BE2C (cell line): ENCODE measurements at regions not wholly inside any gene's neighbourhood (a gene's known extent, or its start where the extent isn't known, plus 50 kb on each side); places are given as distances from the start of the nearest gene placed in this dataset.

Experiments
- DNase-seq: peaks from one replicate; pipeline ENCODE4 v3.0.0-alpha.2; 2020
- H3K27me3 ChIP-seq: fragments of 250-450 bp; sonication (Bioruptor Pico); 2 replicates; pipeline ENCODE4 v1.5.1; 2020; ENCODE audit warnings: mild to moderate bottlenecking
- H3K36me3 ChIP-seq: fragments of 250-450 bp; sonication (Bioruptor Pico); 2 replicates; pipeline ENCODE4 v1.5.1; 2020; ENCODE audit warnings: mild to moderate bottlenecking
- H3K4me1 ChIP-seq: fragments of 250-450 bp; sonication (Bioruptor Pico); 2 replicates; pipeline ENCODE4 v1.5.1; 2020
- H3K4me3 ChIP-seq: 2 replicates; pipeline ENCODE4 v1.5.1; 2011; ENCODE audit warnings: low read depth, low read length
- H3K9me3 ChIP-seq: fragments of 250-450 bp; sonication (Bioruptor Pico); 2 replicates; pipeline ENCODE4 v1.5.1; 2020
- CTCF ChIP-seq: IDR thresholded peaks from 2 replicates; pipeline ENCODE4 v1.5.1; 2012; ENCODE audit warnings: mild to moderate bottlenecking, low read depth, low read length

- TF ChIP-seq CTCF = no peak
- Histone ChIP-seq H3K9me3 (no peaks in the 10 kb centered on the region), H3K27me3 (no peaks in the 10 kb centered on the region), H3K4me3 (no peak overlapping the region), H3K4me1 (peaks cover 4% of the 10 kb centered on the region; the same call in 1 of the 2 replicates), H3K36me3 (no peaks in the 10 kb centered on the region)
- no peak for DNase-seq
These were observed 237.4 kb upstream of the RGS6 start for GRCh38 chr14:71694591-71695530.

- no peak for DNase-seq
- Histone ChIP-seq H3K4me1 (peaks cover 4% of the 10 kb centered on the region; the same call in 1 of the 2 replicates), H3K27me3 (no peaks in the 10 kb centered on the region), H3K4me3 (no peak overlapping the region), H3K9me3 (no peaks in the 10 kb centered on the region), H3K36me3 (no peaks in the 10 kb centered on the region)
- TF ChIP-seq CTCF = no peak
These were observed 236.4 kb upstream of the RGS6 start for GRCh38 chr14:71695611-71696350.

GRCh38 chr14:71698027-71698426 is 234.2 kb upstream of the RGS6 start:
- no peaks in the 10 kb centered on the region for H3K36me3 ChIP-seq
- H3K9me3 ChIP-seq = no peaks in the 10 kb centered on the region
- no peak for DNase-seq
- no peak for TF ChIP-seq CTCF
- no peak overlapping the region for H3K4me3 ChIP-seq
- H3K27me3 ChIP-seq = no peaks in the 10 kb centered on the region
- H3K4me1 ChIP-seq = peaks cover 4% of the 10 kb centered on the region; the same call in 1 of the 2 replicates

GRCh38 chr14:71698673-71699072 is 233.6 kb upstream of the RGS6 start:
- TF ChIP-seq CTCF = no peak
- Histone ChIP-seq H3K4me1 (peaks cover 4% of the 10 kb centered on the region; the same call in 1 of the 2 replicates), H3K36me3 (no peaks in the 10 kb centered on the region), H3K27me3 (no peaks in the 10 kb centered on the region), H3K9me3 (no peaks in the 10 kb centered on the region), H3K4me3 (no peak overlapping the region)
- DNase-seq = no peak

GRCh38 chr14:71701990-71702389 is 230.2 kb upstream of the RGS6 start:
- no peak for DNase-seq
- no peak overlapping the region for H3K4me3 ChIP-seq
- H3K36me3 ChIP-seq = no peaks in the 10 kb centered on the region

More at GRCh38 chr14:71701990-71702389, 230.2 kb upstream of the RGS6 start:
- no peaks in the 10 kb centered on the region for H3K27me3 ChIP-seq
- no peak for TF ChIP-seq CTCF
- H3K9me3 ChIP-seq = no peaks in the 10 kb centered on the region
- H3K4me1 ChIP-seq = peaks cover 6% of the 10 kb centered on the region; the same call in 1 of the 2 replicates
